ENCODE measurements at regions not wholly inside any gene's neighbourhood (a gene's known extent, or its start where the extent isn't known, plus 50 kb on each side); places are given as distances from the start of the nearest gene placed in this dataset.

- DNase-seq, result no peak
Measured at GRCh38 chr18:78677483-78678317, 301.9 kb upstream of the SALL3 start.

- DNase-seq, result no peak
Measured at GRCh38 chr18:78678318-78678695, 301.3 kb upstream of the SALL3 start.

DNA sequence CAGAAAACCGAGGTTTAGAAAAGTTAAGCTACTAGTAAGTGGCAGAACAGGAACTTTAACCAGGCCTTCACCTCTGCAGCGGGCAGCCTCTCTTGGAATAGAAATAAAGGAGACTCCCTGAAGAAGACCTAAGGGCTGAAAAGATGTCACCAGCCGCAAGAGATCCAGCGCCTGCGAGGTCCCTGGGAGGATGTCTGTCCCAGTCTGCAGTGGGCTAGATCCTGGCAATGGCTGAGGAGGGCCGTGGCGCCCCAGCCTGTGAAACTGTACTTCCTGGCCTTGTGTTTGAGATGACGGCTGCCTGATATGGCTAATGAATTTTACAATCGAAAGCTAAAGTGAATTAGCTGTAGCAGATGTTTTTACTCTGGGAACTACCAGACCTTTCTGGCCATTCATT lies 300.6 kb upstream of the SALL3 start:
- DNase-seq, result no peak

DNA sequence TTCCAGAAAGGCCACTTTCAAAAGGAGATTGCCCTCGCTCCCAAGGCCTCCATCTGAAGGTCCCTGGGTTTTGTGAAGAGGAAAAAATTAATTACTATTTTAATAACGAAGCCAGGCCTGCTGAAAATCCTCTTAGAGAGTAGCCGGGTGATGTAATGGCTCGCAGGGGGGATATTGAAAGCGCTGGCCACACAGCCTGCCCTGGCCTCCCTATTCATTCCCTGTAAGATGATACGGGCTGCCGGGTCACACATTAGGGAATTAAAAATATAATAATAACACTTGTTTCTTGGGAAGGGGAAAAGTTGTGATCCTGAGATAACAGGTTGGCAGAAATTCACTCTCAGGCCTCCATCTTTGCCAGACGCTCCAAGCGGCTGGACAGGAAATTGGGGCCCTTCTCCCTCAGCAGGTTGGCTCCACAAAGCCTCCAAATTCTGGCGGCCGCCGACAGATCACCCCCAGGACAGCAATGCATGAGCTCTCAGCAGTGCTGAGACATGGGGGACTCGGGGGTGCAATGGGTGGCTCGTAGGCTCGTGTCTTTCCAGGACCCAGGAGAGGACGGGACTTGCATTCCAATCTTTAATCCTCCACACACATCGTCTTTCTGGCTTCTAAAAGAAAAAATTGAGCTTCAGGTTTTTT lies 299.9 kb upstream of the SALL3 start:
- DNase-seq, result no peak

- no peak for DNase-seq
Measured at GRCh38 chr18:78681396-78681795, 298.2 kb upstream of the SALL3 start.

GRCh38 chr18:78681934-78682333 lies 297.7 kb upstream of the SALL3 start:
- DNase-seq, result no peak

GRCh38 chr18:78682716-78683115 lies 296.9 kb upstream of the SALL3 start:
- DNase-seq, result no peak

GRCh38 chr18:78683191-78684010 lies 296.2 kb upstream of the SALL3 start:
- DNase-seq, result no peak

GRCh38 chr18:78685250-78685979 lies 294.2 kb upstream of the SALL3 start:
- DNase-seq, result no peak

DNA sequence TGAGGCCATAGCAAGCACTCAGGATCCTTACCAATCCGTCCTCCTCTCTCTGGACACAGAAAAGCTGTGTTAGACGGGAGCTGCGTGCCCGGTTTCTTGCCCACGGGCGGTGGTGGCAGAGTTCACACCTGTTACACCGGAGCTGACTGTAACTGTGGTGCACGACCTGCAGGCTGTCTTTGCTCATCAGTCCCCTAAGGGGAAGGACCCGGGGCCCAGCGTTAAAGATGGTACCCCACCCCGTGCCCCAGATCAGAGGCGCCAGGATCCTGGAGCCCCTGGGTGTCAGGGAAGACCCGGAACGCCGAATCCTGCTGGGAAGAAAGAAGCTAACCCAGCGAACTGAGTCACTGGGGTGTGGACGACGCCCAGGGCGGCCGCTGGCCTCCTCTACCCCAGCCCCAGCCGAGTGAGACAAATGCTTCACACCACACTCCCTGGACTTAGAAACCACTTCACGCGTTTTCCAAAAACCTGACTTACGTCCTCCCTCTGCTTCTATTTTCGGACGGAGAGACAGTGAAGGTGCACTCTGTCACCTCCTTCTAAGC lies 293.6 kb upstream of the SALL3 start:
- DNase-seq, result no peak

GRCh38 chr18:78686976-78687685 lies 292.5 kb upstream of the SALL3 start:
- no peak for DNase-seq

GRCh38 chr18:78687736-78688135 lies 291.9 kb upstream of the SALL3 start:
- no peak for DNase-seq

DNA sequence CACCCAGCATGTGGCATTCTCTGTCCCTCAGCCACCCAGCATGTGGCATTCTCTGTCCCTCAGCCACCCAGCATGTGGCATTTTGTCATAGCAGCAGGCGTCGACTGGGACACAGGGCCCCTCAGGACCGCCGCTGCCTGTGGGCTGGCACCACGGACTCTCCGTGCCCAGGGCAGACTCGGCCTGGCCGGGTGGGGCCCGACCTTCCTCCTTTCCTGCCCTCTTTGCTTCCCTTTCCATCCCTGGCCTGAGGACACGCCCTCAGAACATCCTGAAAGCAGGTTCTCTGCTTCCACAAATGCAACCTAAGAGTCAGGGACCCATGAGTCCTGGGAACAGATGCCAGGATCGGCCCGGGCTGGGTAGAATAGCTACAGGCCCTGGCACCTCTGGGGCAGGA lies 291.4 kb upstream of the SALL3 start:
- no peak for DNase-seq

- DNase-seq, result no peak
Measured at GRCh38 chr18:78688916-78689315, 290.7 kb upstream of the SALL3 start.

- no peak for DNase-seq
Measured at GRCh38 chr18:78689606-78690005, 290.0 kb upstream of the SALL3 start.

- DNase-seq, result no peak
Measured at GRCh38 chr18:78692105-78692504, 287.5 kb upstream of the SALL3 start.

GRCh38 chr18:78693429-78693828 lies 286.2 kb upstream of the SALL3 start:
- no peak for DNase-seq

DNA sequence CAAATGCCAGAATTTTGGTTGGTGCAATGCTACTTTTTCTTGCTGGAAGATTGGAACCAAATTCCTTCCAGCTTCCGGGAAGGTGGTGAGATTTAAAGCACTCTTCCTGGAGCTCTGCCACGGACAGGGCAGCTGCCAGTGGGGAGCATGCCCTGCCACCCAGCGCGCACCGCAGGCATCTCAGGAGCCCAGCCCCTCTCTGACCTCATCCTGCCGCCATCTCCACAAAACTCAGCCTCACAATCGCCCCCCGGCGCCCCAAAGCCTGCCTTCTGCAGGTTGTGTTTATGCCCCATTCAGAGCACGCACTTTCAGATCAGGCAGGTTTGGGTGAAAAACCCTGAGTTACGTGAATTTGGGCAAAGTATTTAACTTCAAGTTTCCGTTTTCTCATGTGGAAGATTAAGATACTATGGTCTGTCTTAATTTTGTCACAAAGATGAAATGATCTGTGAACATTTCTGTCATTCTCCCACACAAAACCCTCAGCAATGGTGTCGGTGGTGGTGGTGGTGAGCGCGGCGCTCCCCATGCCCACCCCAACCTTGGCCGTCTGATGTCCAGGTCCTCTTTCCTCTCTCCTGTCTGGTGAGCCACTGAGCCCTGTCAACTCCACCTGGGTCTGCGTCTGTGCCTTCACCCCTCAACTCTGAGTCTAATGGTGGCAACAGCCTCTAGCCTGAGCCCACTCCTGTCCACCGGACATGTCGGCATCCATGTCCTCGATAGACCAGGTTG lies 282.8 kb upstream of the SALL3 start:
- DNase-seq, result no peak

DNA sequence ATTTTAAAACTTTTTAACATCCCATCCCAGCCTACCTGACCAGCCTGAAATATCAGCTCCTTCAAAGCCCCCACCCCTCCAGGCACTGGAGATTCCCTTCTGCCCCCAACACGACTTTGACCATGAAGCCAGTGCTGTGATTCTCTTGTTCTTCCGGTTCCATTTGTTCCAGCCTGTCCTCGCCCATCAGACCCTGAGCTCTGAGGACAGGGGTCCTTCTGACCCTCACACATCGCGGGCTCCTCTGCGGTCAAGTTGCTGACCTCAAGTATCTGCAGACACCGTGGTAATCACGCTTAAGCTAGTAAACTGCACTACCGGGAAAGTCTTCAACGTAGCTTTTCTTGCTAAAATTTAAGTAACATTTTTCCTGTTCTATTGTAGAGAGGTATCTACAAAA lies 282.2 kb upstream of the SALL3 start:
- no peak for DNase-seq

DNA sequence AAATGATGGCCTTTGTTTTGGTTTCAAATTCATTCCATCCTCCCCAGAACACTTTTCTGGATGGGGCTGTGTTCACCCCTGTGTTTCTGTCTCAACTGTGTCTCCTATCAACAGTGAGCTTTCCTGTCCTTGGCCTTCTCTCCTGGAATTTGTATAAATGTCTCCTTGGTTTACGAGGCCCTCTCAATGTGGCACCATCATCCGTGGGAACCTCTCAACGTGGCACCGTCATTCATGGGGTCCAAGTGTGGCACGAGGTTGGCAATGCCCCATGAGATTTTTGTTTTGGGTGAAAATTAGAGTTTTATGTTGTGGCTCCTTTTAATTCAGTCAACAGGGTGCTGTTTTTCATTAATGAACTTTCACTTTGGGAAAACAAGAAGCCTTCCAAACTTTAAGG lies 280.7 kb upstream of the SALL3 start:
- DNase-seq, result no peak

GRCh38 chr18:78699499-78699898 lies 280.1 kb upstream of the SALL3 start:
- no peak for DNase-seq

All from stimulated activated CD4-positive, alpha-beta T cell treated with anti-CD3 and anti-CD28 coated beads, Interleukin-15, amount 100 ng/mL, for 24 hours (primary cell).